GM13976 (cell line): ENCODE measurements at regions not wholly inside any gene's neighbourhood (a gene's known extent, or its start where the extent isn't known, plus 50 kb on each side); places are given as distances from the start of the nearest gene placed in this dataset.

ENCODE experiments used
- DNase-seq: peaks from one replicate; pipeline ENCODE4 v3.0.0; 2012; ENCODE audit warnings: low spot score
- in situ Hi-C: fragments of 300-500 bp; cut with MboI; formaldehyde crosslinking; loops from one replicate; pipeline ENCODE4 v1.12.0; 2022; ENCODE audit warnings: low sequenced_read_pairs, mixed read lengths, inconsistent platforms; ENCODE audit not compliant: unreplicated experiment
- TF ChIP-seq, protein P1 (sequence below): IDR thresholded peaks from 2 replicates; pipeline ENCODE4 v1.5.1; 2012; ENCODE audit warnings: borderline replicate concordance, mild to moderate bottlenecking; ENCODE audit not compliant: insufficient read depth; ENCODE audit errors: extremely low read depth, missing control alignments, control extremely low read depth

DNA sequence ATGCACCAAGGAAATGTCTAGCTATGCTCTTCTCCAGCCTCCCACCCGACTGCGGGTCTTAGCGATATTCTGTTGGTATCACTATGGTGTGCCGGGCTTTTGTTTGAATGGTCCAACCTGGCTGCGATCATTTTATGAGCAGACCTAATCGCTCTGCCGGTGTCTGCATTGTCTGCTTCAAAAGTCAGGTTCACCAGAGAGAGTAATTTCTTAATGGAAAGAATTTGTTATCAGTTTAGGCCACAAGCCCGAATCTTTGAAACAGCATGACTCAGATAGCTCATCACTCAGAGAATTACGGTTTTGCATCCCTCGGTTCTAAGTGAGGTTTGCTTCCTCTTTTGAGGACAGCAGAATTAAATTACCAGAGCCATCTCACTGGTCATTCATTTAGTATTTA, 521.0 kb upstream of the ARID1B start:
- TF ChIP-seq, protein P1, sequence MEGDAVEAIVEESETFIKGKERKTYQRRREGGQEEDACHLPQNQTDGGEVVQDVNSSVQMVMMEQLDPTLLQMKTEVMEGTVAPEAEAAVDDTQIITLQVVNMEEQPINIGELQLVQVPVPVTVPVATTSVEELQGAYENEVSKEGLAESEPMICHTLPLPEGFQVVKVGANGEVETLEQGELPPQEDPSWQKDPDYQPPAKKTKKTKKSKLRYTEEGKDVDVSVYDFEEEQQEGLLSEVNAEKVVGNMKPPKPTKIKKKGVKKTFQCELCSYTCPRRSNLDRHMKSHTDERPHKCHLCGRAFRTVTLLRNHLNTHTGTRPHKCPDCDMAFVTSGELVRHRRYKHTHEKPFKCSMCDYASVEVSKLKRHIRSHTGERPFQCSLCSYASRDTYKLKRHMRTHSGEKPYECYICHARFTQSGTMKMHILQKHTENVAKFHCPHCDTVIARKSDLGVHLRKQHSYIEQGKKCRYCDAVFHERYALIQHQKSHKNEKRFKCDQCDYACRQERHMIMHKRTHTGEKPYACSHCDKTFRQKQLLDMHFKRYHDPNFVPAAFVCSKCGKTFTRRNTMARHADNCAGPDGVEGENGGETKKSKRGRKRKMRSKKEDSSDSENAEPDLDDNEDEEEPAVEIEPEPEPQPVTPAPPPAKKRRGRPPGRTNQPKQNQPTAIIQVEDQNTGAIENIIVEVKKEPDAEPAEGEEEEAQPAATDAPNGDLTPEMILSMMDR = no peak
- no peak for DNase-seq
- in situ Hi-C loops = no loop called here

DNA sequence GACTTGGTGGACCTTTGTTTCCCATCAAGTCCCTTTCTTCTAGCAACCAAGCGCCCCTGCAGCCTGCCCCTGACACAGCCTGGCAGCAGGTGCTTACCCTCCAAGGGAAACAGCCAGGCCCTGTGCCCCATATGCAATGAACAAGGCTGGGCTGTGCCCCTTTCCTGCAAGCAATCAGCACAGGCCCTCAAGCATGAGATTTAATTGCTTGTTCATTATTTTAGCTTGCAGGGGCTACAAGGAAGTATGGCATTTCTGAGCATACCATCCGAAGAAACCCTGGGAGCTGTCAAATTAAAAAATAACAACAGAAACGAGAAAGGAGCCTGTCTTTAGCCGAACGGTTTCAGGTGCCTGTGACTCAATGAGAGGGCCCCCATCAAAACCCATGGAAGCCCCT, 522.9 kb upstream of the ARID1B start:
- in situ Hi-C loops = no loop called here
- DNase-seq = no peak
- TF ChIP-seq, protein P1 = no peak

DNA sequence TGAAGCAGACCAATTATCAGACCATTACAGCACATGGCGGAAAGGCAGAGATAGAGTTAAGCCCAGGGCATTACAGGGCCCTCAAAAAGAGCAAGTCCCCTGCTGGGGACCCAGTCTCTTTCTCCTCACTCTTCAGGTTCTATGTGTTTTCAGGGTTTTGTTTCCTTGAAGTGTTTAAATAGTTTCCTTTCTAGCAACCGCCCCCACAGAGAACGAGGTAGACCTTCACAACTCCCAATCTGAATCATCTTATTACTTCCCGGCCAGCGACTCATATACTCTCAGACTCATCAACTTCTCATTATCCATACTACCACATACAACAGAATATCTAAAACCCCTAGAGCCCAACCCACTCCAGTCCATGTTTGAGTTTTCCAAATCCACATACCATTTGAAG, 526.6 kb upstream of the ARID1B start:
- in situ Hi-C loops = no loop called here
- TF ChIP-seq, protein P1 = no peak
- DNase-seq = no peak

DNA sequence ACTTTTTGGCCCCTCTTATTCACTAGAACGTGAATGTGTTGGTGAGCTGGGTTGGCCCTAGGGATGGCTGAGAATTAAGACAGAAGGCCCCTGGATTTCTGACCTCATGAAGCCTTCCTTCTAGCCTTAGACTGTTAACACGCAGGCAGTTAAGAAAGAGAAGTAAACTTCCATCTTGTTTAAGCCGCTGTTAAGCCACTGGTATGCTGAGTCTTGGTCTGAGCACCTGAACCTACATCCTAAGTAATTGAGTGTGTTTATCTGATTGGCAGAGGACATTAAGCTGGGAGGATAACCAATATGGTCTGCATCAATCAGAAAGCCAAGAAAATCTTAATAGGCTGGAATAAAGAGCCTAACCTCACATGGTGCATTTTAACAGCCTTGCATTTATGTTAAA, 535.0 kb upstream of the ARID1B start:
- in situ Hi-C loops = no loop called here
- no peak for DNase-seq
- TF ChIP-seq, protein P1 = no peak

DNA sequence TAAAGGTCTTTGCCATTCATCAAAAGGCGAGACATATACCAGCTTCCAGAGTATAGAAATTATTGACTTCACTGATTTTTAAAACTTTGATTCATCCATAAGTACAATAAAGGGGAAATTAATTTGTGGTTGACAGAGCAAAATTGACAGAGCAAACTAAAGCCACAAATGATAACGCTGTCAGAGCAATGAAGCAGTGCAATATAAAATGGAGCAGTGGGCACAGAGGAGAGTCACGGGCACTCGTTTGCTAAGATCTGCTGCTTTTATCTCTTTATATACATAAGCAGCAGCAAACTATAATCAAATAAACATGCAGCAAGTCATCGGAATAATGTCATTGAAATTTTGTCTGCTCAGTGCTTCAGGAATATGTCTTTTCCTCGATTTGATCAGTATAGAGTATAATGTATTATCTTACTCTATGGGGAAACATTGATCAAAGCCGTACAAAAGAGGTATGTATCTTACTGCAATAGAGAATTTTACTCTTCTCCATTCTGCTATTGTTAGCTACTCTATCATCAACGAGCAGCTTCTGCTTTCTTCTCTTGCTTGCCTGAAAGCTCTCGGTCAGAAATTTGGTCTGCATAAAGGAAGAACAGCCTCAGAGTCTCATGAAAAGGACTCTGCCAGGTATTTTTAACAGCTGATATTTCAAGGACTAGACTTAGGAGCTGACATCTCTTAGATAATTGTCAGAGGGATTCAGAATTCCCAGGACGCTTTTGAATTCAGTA, 546.0 kb upstream of the ARID1B start:
- TF ChIP-seq, protein P1 = no peak
- no peak for DNase-seq
- in situ Hi-C loops = no loop called here

DNA sequence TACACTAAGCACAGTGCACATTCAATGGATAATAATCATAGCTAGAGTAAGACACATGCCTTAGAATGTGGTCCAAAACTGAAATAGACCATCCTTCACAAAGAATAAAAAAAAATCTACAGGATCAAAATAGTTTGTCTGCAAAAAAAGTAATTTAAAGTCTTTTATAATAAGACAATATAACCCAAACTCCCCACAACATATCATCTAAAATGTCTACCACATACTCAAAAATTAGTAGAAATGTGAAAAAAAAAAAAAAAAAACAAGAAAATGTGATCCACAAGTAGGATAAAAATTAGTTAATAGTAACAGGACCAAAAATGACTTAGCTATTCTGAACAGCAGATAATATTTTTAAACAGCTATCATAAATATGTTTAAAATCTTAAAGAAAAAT, 557.2 kb upstream of the ARID1B start:
- TF ChIP-seq, protein P1 = no peak
- DNase-seq = no peak
- in situ Hi-C loops = no loop called here
